ENCODE measurements at regions not wholly inside any gene's neighbourhood (a gene's known extent, or its start where the extent isn't known, plus 50 kb on each side); places are given as distances from the start of the nearest gene placed in this dataset.
A peak's percentile ranks its signal among the peaks of the same experiment; 100 is the strongest.

GRCh38 chr5:79924936-79925893 is 65.8 kb downstream of the MTX3 start:
- TF ChIP-seq, protein P1, sequence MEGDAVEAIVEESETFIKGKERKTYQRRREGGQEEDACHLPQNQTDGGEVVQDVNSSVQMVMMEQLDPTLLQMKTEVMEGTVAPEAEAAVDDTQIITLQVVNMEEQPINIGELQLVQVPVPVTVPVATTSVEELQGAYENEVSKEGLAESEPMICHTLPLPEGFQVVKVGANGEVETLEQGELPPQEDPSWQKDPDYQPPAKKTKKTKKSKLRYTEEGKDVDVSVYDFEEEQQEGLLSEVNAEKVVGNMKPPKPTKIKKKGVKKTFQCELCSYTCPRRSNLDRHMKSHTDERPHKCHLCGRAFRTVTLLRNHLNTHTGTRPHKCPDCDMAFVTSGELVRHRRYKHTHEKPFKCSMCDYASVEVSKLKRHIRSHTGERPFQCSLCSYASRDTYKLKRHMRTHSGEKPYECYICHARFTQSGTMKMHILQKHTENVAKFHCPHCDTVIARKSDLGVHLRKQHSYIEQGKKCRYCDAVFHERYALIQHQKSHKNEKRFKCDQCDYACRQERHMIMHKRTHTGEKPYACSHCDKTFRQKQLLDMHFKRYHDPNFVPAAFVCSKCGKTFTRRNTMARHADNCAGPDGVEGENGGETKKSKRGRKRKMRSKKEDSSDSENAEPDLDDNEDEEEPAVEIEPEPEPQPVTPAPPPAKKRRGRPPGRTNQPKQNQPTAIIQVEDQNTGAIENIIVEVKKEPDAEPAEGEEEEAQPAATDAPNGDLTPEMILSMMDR (IDR thresholded peaks at IDR 0.05) = peak; percentile 15 to 53 (median 43)
- TF ChIP-seq POLR2A (IDR thresholded peaks at IDR 0.05) = no peak

All from adrenal gland (tissue), 5 donors.